TTC549 (cell line): ENCODE measurements at regions not wholly inside any gene's neighbourhood (a gene's known extent, or its start where the extent isn't known, plus 50 kb on each side); places are given as distances from the start of the nearest gene placed in this dataset.

Experiments used
- FAIRE-seq: peaks from 2 replicates; lab custom pipeline; 2012; peaks lifted over from hg19 to GRCh38; lab: Jason Lieb, UNC

- no peak for FAIRE-seq
These were observed 391.2 kb upstream of the NUDT12 start for GRCh38 chr5:103953601-103954382.

- no peak for FAIRE-seq
These were observed 389.2 kb upstream of the NUDT12 start for GRCh38 chr5:103951776-103952175.

GRCh38 chr5:103943230-103943629, 380.6 kb upstream of the NUDT12 start:
- no peak for FAIRE-seq

DNA sequence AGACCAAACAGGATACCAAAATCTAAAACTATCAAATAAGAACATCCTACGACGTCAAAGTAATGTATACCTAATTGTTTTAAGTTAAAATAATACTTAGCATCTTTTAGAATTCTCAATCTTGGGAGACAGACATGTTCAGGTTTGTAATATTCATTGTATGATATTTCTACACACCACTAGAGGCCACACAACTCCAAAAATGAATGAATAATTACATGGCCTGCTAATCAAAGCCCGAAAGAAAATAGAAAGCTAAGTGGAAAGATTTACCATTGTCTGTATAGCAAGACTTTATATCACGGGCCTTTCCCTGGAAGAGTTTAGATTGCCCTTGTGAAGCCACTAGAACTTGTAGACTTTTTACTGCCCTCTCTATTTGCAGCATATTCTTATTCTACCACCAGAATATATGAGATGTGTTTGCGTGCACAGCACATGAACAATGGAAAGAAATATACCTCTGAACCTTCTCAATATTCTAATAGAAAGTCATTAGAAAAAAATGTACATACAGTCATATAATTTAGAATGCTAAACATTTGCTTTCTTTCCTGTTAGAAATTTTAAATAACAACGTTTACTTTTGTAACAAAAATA, 380.1 kb upstream of the NUDT12 start:
- no peak for FAIRE-seq

DNA sequence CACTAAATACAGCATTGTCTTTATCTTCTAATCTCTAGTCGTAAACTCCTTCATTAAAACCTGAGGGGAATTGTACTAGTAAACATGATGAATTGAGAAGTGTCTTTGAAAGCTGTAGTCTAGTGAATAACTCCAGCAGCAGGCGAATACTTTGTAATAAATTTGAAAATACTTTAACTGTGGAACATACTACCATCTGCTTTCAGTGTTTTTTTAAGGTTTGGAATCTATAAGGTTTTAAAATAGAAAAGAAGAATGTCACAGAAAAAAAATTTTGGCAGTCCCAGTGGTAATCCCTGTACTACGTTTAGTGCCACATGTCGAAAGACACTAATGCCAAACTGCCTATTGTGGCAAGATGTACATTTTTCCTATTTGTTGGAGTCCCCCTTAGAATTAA, 379.0 kb upstream of the NUDT12 start:
- no peak for FAIRE-seq

GRCh38 chr5:103938146-103938695, 375.6 kb upstream of the NUDT12 start:
- FAIRE-seq = no peak

DNA sequence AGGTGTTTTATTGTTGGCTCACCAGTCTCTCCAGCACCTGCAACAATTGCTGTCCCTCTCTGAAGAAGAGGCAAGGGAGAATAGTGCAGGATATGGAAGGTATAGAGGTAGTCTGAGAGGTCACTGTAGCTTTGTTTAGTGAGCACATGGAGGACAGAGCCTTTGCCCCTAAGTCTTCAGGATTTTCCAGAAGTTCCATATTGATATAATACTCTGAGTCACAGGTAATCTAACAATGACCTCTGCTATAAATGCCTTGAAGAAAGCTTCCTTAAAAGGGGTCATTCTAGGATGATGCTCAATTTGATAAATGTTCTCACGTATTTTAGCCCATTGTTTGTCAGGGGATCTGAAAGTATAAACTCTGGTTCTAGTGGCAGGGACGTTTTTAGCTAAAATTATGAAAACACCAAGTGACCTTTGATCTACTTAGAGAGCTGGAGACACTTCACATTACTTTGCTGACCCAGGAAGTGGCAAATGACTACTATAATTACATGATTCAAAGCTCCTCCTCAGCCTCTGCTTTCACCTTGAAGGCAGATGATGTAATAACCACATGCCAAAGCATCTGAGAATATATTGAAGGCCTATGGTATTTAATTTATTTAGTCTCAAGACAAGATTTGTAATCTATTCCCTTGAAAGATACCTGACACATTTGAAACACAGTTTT, 366.9 kb upstream of the NUDT12 start:
- no peak for FAIRE-seq

GRCh38 chr5:103927739-103928138, 365.1 kb upstream of the NUDT12 start:
- FAIRE-seq = no peak

GRCh38 chr5:103923616-103924168, 361.1 kb upstream of the NUDT12 start:
- FAIRE-seq = no peak

- FAIRE-seq = no peak
These were observed 356.9 kb upstream of the NUDT12 start for GRCh38 chr5:103919506-103919905.

DNA sequence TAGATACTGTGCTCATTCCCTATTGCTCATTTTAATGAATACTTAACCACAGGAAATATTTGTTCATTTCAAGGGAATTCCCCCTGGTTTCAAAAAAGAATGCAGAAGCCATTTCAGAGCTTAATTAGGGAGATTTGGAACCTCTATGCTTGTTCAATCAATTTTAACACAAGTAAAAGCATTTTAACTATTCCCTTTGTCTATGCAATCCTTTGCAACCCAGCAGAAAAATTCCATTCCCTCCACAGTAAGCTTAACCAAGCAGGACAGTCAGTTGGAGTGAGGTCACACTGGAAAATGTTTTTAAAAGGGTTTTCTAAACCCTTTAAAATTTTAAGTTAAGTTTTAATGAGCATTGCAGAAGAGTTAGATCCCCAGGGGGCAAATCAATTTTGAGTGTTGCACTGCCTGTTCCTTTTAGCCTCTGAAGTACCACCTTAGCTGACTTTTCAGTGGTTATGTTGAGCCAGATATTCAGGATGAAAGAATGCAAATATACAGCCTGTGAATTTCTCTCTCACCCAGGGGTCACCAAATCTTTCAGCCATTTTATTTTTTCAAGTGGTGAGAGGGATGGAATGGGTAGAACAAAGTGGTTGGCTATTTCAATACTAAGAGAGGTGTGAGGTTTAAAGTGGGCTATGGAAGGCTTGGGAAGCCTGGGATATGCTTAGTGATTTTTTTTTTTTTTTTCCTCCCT, 356.2 kb upstream of the NUDT12 start:
- no peak for FAIRE-seq

GRCh38 chr5:103915081-103915480, 352.5 kb upstream of the NUDT12 start:
- FAIRE-seq = no peak

GRCh38 chr5:103910786-103911185, 348.2 kb upstream of the NUDT12 start:
- no peak for FAIRE-seq

- FAIRE-seq = no peak
These were observed 347.4 kb upstream of the NUDT12 start for GRCh38 chr5:103910011-103910410.

- FAIRE-seq = no peak
These were observed 346.8 kb upstream of the NUDT12 start for GRCh38 chr5:103909391-103909790.

- no peak for FAIRE-seq
These were observed 345.9 kb upstream of the NUDT12 start for GRCh38 chr5:103908336-103909080.

GRCh38 chr5:103907001-103907400, 344.4 kb upstream of the NUDT12 start:
- no peak for FAIRE-seq

- FAIRE-seq = no peak
These were observed 342.1 kb upstream of the NUDT12 start for GRCh38 chr5:103904651-103905050.

DNA sequence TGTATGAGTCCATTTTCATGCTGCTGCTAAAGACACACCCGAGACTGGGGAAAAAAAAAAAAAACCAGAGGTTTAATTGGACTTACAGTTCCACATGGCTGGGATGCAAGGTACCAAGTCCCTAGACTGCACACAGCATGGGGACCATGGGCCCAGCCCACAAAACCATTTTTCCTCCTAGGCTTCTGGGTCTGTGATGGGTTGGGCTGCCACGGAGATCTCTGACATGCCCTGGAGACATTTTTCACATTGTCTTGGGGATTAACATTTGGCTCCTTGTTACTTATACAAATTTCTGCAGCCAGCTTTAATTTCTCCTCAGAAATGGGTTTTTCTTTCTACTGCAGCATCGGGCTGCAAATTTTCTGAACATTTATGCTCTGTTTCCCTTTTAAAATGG, 340.3 kb upstream of the NUDT12 start:
- no peak for FAIRE-seq

DNA sequence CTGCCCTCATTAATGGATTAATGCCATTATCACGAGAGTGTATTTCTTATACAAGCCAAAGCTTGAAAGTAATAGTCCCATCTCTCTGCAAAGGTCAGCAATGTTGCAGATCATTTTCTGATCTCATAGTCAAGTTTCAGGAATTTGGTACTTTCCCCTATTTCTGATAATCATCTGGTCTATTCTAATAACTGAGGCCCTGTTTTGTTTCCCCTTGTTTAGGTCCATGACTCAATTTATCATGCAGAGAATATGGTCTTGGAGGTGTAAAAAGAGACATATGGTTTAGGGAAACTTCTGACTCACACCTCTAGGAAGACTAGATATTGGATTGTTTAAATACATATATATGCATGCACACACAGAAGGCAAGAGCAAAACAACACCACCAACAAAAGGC, 339.3 kb upstream of the NUDT12 start:
- no peak for FAIRE-seq

DNA sequence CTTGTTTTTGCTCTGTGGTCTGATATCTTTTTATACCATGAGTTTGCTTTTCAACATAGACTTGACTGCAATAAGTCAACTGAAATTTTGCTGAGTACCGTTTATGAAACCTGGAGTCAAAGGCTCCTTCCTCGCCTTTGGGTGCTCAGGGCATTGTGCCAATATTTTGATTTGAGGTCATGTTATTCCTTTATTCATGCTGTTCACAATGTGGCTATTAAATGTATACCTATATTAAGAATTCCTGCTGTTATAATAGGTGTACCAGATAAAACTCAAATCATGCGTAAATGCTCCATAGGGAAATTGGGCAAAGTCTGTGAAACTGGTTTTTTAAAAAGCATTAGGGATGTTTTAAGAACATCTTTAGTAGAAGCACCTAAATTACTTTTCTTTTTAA, 334.0 kb upstream of the NUDT12 start:
- no peak for FAIRE-seq

GRCh38 chr5:103895738-103896137, 333.1 kb upstream of the NUDT12 start:
- no peak for FAIRE-seq
